ENCODE measurements at regions not wholly inside any gene's neighbourhood (a gene's known extent, or its start where the extent isn't known, plus 50 kb on each side); places are given as distances from the start of the nearest gene placed in this dataset.

DNA sequence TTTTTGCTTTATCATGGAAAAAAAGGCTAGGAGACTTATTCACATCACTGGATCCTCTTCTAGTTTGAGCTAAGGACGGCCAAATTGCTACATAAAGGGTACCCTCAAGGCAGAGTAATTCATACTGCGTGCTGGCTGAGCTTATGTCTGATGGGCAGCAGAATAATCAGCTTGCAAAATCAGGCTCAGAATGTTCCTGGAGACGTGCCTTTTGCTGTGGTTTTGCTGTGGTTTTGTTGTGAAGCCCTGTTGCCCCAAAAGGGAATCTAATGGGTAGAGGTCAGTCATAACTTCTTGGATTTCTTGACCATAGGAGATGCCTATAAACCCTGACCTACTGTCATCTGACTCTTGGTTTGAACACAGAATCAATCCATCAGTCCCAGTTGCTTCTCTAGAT is 189.9 kb downstream of the SOX2 start:
- TF ChIP-seq, protein P1, sequence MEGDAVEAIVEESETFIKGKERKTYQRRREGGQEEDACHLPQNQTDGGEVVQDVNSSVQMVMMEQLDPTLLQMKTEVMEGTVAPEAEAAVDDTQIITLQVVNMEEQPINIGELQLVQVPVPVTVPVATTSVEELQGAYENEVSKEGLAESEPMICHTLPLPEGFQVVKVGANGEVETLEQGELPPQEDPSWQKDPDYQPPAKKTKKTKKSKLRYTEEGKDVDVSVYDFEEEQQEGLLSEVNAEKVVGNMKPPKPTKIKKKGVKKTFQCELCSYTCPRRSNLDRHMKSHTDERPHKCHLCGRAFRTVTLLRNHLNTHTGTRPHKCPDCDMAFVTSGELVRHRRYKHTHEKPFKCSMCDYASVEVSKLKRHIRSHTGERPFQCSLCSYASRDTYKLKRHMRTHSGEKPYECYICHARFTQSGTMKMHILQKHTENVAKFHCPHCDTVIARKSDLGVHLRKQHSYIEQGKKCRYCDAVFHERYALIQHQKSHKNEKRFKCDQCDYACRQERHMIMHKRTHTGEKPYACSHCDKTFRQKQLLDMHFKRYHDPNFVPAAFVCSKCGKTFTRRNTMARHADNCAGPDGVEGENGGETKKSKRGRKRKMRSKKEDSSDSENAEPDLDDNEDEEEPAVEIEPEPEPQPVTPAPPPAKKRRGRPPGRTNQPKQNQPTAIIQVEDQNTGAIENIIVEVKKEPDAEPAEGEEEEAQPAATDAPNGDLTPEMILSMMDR (IDR thresholded peaks at IDR 0.05) = no peak
- TF ChIP-seq POLR2AphosphoS5 (IDR thresholded peaks at IDR 0.05; ENCODE audit: low read depth, low read length) (no peak), TCF7L2 (IDR thresholded peaks at IDR 0.05; ENCODE audit: low read depth, low read length) (no peak), SIN3A (IDR thresholded peaks at IDR 0.05; ENCODE audit: borderline replicate concordance, insufficient read depth, low read depth, low read length) (no peak)
- TF ChIP-seq, protein P2, sequence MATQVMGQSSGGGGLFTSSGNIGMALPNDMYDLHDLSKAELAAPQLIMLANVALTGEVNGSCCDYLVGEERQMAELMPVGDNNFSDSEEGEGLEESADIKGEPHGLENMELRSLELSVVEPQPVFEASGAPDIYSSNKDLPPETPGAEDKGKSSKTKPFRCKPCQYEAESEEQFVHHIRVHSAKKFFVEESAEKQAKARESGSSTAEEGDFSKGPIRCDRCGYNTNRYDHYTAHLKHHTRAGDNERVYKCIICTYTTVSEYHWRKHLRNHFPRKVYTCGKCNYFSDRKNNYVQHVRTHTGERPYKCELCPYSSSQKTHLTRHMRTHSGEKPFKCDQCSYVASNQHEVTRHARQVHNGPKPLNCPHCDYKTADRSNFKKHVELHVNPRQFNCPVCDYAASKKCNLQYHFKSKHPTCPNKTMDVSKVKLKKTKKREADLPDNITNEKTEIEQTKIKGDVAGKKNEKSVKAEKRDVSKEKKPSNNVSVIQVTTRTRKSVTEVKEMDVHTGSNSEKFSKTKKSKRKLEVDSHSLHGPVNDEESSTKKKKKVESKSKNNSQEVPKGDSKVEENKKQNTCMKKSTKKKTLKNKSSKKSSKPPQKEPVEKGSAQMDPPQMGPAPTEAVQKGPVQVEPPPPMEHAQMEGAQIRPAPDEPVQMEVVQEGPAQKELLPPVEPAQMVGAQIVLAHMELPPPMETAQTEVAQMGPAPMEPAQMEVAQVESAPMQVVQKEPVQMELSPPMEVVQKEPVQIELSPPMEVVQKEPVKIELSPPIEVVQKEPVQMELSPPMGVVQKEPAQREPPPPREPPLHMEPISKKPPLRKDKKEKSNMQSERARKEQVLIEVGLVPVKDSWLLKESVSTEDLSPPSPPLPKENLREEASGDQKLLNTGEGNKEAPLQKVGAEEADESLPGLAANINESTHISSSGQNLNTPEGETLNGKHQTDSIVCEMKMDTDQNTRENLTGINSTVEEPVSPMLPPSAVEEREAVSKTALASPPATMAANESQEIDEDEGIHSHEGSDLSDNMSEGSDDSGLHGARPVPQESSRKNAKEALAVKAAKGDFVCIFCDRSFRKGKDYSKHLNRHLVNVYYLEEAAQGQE (IDR thresholded peaks at IDR 0.05; ENCODE audit: insufficient read depth in 1 of 2, low read depth in 2 of 2, low read length in 1 of 2) = no peak

All from Panc1 (cell line).